WTC11 (cell line): ENCODE measurements at regions not wholly inside any gene's neighbourhood (a gene's known extent, or its start where the extent isn't known, plus 50 kb on each side); places are given as distances from the start of the nearest gene placed in this dataset.

Source experiments
- ATAC-seq: fragments of 200-7000 bp; cut with Tn5 transposase; 2 replicates; pipeline ENCODE4 v1.10.0; 2021; ENCODE audit warnings: mild to moderate bottlenecking, moderate library complexity
- CTCF ChIA-PET: fragments of 300-600 bp; sonication (Branson Sonifier 250); formaldehyde crosslinking; loops from one replicate; lab custom pipeline; 2021; ENCODE audit warnings: antibody characterized with exemption; lab: Charles Lee
- POLR2A ChIA-PET: fragments of 350-600 bp; sonication (Branson Sonifier 250); formaldehyde crosslinking; loops from one replicate; lab custom pipeline; 2021; ENCODE audit warnings: antibody characterized with exemption; lab: Charles Lee
- DNase-seq: peaks from one replicate; pipeline ENCODE4 v3.0.0; 2021; ENCODE audit warnings: low spot score
- H3K27ac Mint-ChIP-seq: 2 replicates; pipeline ENCODE4 v1.8.0; 2021; ENCODE audit warnings: mixed read lengths
- H3K27me3 Mint-ChIP-seq: 2 replicates; pipeline ENCODE4 v1.8.0; 2021; ENCODE audit warnings: low read depth, mild to moderate bottlenecking, moderate library complexity, mixed read lengths
- H3K36me3 Mint-ChIP-seq: 2 replicates; pipeline ENCODE4 v1.8.0; 2021; ENCODE audit warnings: mixed read lengths
- H3K4me1 Mint-ChIP-seq: 2 replicates; pipeline ENCODE4 v1.8.0; 2022; ENCODE audit warnings: mixed read lengths
- H3K4me3 Mint-ChIP-seq: 2 replicates; pipeline ENCODE4 v1.8.0; 2021; ENCODE audit warnings: mild to moderate bottlenecking, moderate library complexity, mixed read lengths
- H3K9me3 Mint-ChIP-seq: 2 replicates; pipeline ENCODE4 v1.8.0; 2021; ENCODE audit warnings: mixed read lengths
- ATF2 ChIP-seq: sonication (generic); formaldehyde crosslinking; IDR thresholded peaks from 2 replicates; pipeline ENCODE4 v1.8.1; 2022; ENCODE audit warnings: low read depth, missing genetic modification reagents, borderline replicate concordance
- CDX4 ChIP-seq: fragments of 250-450 bp; sonication (Bioruptor Pico); IDR thresholded peaks from 2 replicates; pipeline ENCODE4 v1.9.0; 2021; ENCODE audit warnings: moderate library complexity, mild to moderate bottlenecking, inconsistent platforms, borderline replicate concordance
- E2F4 ChIP-seq: sonication (generic); formaldehyde crosslinking; IDR thresholded peaks from 2 replicates; pipeline ENCODE4 v1.8.1; 2022; ENCODE audit warnings: low read depth, mild to moderate bottlenecking, moderate library complexity, missing genetic modification reagents, borderline replicate concordance
- E2F5 ChIP-seq: sonication (generic); formaldehyde crosslinking; IDR thresholded peaks from 2 replicates; pipeline ENCODE4 v1.8.1; 2022; ENCODE audit warnings: mild to moderate bottlenecking, moderate library complexity, missing genetic modification reagents
- ELF4 ChIP-seq: sonication (generic); formaldehyde crosslinking; IDR thresholded peaks from 2 replicates; pipeline ENCODE4 v1.8.1; 2022; ENCODE audit warnings: low read depth, mild to moderate bottlenecking, moderate library complexity, missing genetic modification reagents
- ESRRA ChIP-seq: sonication (generic); formaldehyde crosslinking; IDR thresholded peaks from 2 replicates; pipeline ENCODE4 v1.8.1; 2022; ENCODE audit warnings: mild to moderate bottlenecking, missing genetic modification reagents, borderline replicate concordance
- FOXJ3 ChIP-seq: sonication (generic); formaldehyde crosslinking; IDR thresholded peaks from 2 replicates; pipeline ENCODE4 v1.9.0; 2021; ENCODE audit warnings: missing genetic modification reagents, mild to moderate bottlenecking, borderline replicate concordance
- FOXP1 ChIP-seq: sonication (generic); formaldehyde crosslinking; IDR thresholded peaks from 2 replicates; pipeline ENCODE4 v1.8.0; 2022; ENCODE audit warnings: missing genetic modification reagents, mild to moderate bottlenecking, moderate library complexity, borderline replicate concordance
- GABPB1 ChIP-seq: sonication (generic); formaldehyde crosslinking; IDR thresholded peaks from 2 replicates; pipeline ENCODE4 v1.8.1; 2023; ENCODE audit warnings: mild to moderate bottlenecking, missing genetic modification reagents
- KAT7 ChIP-seq: sonication (generic); formaldehyde crosslinking; IDR thresholded peaks from 2 replicates; pipeline ENCODE4 v1.8.1; 2023; ENCODE audit warnings: missing genetic modification reagents, mild to moderate bottlenecking, borderline replicate concordance
- NR2C2 ChIP-seq: sonication (generic); formaldehyde crosslinking; IDR thresholded peaks from 2 replicates; pipeline ENCODE4 v1.8.0; 2022; ENCODE audit warnings: mild to moderate bottlenecking, missing genetic modification reagents
- PRRX2 ChIP-seq: fragments of 250-450 bp; sonication (Bioruptor Pico); IDR thresholded peaks from 2 replicates; pipeline ENCODE4 v1.8.0; 2021; ENCODE audit warnings: mild to moderate bottlenecking
- RELA ChIP-seq: sonication (generic); formaldehyde crosslinking; IDR thresholded peaks from 2 replicates; pipeline ENCODE4 v1.8.1; 2022; ENCODE audit warnings: missing genetic modification reagents, mild to moderate bottlenecking, borderline replicate concordance
- SMAD4 ChIP-seq: sonication (generic); formaldehyde crosslinking; IDR thresholded peaks from 2 replicates; pipeline ENCODE4 v1.8.0; 2022; ENCODE audit warnings: mild to moderate bottlenecking, missing genetic modification reagents
- TP53 ChIP-seq: sonication (generic); formaldehyde crosslinking; IDR thresholded peaks from 2 replicates; pipeline ENCODE4 v1.8.1; 2023; ENCODE audit warnings: mild to moderate bottlenecking, missing genetic modification reagents
- ZNF232 ChIP-seq: sonication (generic); formaldehyde crosslinking; IDR thresholded peaks from 2 replicates; pipeline ENCODE4 v1.8.0; 2022; ENCODE audit warnings: mild to moderate bottlenecking, missing genetic modification reagents
- ZNF263 ChIP-seq: sonication (generic); formaldehyde crosslinking; IDR thresholded peaks from 2 replicates; pipeline ENCODE4 v1.8.1; 2022; ENCODE audit warnings: low read depth, mild to moderate bottlenecking, moderate library complexity, missing genetic modification reagents
- ZNF281 ChIP-seq: sonication (generic); formaldehyde crosslinking; IDR thresholded peaks from 2 replicates; pipeline ENCODE4 v1.8.0; 2023; ENCODE audit warnings: mild to moderate bottlenecking, missing genetic modification reagents
- ZNF317 ChIP-seq: sonication (generic); formaldehyde crosslinking; IDR thresholded peaks from 2 replicates; pipeline ENCODE4 v1.8.1; 2023; ENCODE audit warnings: low read depth, mild to moderate bottlenecking, moderate library complexity, missing genetic modification reagents, borderline replicate concordance
- TF ChIP-seq, protein P1 (sequence below): sonication (generic); formaldehyde crosslinking; IDR thresholded peaks from 2 replicates; pipeline ENCODE4 v1.8.1; 2023; ENCODE audit warnings: mild to moderate bottlenecking, missing genetic modification reagents
- TF ChIP-seq, protein P2 (sequence below): sonication (generic); formaldehyde crosslinking; IDR thresholded peaks from 2 replicates; pipeline ENCODE4 v1.8.0; 2022; ENCODE audit warnings: mild to moderate bottlenecking, missing genetic modification reagents
- TF ChIP-seq, protein P3 (sequence below): sonication (generic); formaldehyde crosslinking; IDR thresholded peaks from 2 replicates; pipeline ENCODE4 v1.8.0; 2022; ENCODE audit warnings: missing genetic modification reagents
- TF ChIP-seq, protein P4 (sequence below): sonication (generic); formaldehyde crosslinking; IDR thresholded peaks from 2 replicates; pipeline ENCODE4 v1.8.1; 2023; ENCODE audit warnings: mild to moderate bottlenecking, missing genetic modification reagents, moderate library complexity

GRCh38 chr14:30045720-30046119 lies 118.1 kb upstream of the PRKD1 start:
- no peak overlapping the region for H3K4me3 Mint-ChIP-seq
- no peak overlapping the region for H3K27ac Mint-ChIP-seq
- no peak for DNase-seq
- ATAC-seq = no peak
- no peak for TF ChIP-seq GABPB1 (CRISPR knock-in tag)
- TF ChIP-seq ATF2 = no peak
- TF ChIP-seq TP53 (CRISPR knock-in tag) = no peak
- no peak for TF ChIP-seq ESRRA
- TF ChIP-seq, protein P1, sequence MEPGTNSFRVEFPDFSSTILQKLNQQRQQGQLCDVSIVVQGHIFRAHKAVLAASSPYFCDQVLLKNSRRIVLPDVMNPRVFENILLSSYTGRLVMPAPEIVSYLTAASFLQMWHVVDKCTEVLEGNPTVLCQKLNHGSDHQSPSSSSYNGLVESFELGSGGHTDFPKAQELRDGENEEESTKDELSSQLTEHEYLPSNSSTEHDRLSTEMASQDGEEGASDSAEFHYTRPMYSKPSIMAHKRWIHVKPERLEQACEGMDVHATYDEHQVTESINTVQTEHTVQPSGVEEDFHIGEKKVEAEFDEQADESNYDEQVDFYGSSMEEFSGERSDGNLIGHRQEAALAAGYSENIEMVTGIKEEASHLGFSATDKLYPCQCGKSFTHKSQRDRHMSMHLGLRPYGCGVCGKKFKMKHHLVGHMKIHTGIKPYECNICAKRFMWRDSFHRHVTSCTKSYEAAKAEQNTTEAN = no peak
- H3K27me3 Mint-ChIP-seq = no peaks in the 10 kb centered on the region
- no peaks in the 10 kb centered on the region for H3K4me1 Mint-ChIP-seq
- no peaks in the 10 kb centered on the region for H3K36me3 Mint-ChIP-seq
- H3K9me3 Mint-ChIP-seq = peaks cover 10% of the 10 kb centered on the region
- ChIA-PET CTCF (no interaction called here), POLR2A (interaction anchor here (0.6 kb wide), 1 partner anchor 146 kb away, joined by 3 read pairs; no protein-coding TSS in a partner anchor)

DNA sequence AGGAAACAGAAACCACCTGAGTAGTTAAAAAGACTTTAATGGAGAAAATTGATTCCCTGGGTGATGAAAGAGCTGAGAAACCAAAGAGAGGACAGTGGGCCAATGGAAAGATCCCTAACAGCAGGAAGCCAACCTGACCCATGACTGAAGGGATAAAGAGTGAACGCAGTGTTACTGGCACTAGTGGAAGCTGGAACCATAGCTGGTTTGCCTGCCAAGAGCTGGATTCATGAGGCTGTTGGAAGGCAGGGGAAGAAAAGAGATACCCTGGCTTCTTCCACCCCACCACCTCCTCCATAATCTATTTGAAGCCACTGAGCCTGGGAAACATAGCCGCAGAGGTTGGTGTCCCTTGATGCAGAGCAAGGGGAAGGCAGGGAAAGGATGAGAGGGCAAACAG lies 125.5 kb upstream of the PRKD1 start:
- Mint-ChIP-seq H3K4me3 (no peak overlapping the region), H3K36me3 (no peaks in the 10 kb centered on the region)
- POLR2A ChIA-PET = no interaction called here
- no peak for TF ChIP-seq CDX4 (CRISPR knock-in tag)
- TF ChIP-seq, protein P2, sequence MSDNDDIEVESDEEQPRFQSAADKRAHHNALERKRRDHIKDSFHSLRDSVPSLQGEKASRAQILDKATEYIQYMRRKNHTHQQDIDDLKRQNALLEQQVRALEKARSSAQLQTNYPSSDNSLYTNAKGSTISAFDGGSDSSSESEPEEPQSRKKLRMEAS (CRISPR knock-in tag) = no peak
- no peak for TF ChIP-seq PRRX2 (CRISPR knock-in tag)
- TF ChIP-seq ZNF263 (CRISPR knock-in tag) = no peak
- no peak for TF ChIP-seq ZNF232 (CRISPR knock-in tag)
- TF ChIP-seq KAT7 (CRISPR knock-in tag) = no peak
- TF ChIP-seq FOXP1 = no peak
- TF ChIP-seq, protein P3, sequence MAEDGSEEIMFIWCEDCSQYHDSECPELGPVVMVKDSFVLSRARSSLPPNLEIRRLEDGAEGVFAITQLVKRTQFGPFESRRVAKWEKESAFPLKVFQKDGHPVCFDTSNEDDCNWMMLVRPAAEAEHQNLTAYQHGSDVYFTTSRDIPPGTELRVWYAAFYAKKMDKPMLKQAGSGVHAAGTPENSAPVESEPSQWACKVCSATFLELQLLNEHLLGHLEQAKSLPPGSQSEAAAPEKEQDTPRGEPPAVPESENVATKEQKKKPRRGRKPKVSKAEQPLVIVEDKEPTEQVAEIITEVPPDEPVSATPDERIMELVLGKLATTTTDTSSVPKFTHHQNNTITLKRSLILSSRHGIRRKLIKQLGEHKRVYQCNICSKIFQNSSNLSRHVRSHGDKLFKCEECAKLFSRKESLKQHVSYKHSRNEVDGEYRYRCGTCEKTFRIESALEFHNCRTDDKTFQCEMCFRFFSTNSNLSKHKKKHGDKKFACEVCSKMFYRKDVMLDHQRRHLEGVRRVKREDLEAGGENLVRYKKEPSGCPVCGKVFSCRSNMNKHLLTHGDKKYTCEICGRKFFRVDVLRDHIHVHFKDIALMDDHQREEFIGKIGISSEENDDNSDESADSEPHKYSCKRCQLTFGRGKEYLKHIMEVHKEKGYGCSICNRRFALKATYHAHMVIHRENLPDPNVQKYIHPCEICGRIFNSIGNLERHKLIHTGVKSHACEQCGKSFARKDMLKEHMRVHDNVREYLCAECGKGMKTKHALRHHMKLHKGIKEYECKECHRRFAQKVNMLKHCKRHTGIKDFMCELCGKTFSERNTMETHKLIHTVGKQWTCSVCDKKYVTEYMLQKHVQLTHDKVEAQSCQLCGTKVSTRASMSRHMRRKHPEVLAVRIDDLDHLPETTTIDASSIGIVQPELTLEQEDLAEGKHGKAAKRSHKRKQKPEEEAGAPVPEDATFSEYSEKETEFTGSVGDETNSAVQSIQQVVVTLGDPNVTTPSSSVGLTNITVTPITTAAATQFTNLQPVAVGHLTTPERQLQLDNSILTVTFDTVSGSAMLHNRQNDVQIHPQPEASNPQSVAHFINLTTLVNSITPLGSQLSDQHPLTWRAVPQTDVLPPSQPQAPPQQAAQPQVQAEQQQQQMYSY (CRISPR knock-in tag) = no peak
- TF ChIP-seq RELA (CRISPR knock-in tag) = no peak
- no peak for TF ChIP-seq ELF4
- no peak for TF ChIP-seq E2F5 (CRISPR knock-in tag)
- no peak for TF ChIP-seq SMAD4 (CRISPR knock-in tag)
- TF ChIP-seq ZNF281 (CRISPR knock-in tag) = no peak
- no peak for TF ChIP-seq E2F4
- no peak for TF ChIP-seq NR2C2 (CRISPR knock-in tag)
- no peak for TF ChIP-seq GABPB1 (CRISPR knock-in tag)
- no peak for TF ChIP-seq FOXJ3 (CRISPR knock-in tag)
- TF ChIP-seq ZNF317 (CRISPR knock-in tag) = no peak
- TF ChIP-seq, protein P4, sequence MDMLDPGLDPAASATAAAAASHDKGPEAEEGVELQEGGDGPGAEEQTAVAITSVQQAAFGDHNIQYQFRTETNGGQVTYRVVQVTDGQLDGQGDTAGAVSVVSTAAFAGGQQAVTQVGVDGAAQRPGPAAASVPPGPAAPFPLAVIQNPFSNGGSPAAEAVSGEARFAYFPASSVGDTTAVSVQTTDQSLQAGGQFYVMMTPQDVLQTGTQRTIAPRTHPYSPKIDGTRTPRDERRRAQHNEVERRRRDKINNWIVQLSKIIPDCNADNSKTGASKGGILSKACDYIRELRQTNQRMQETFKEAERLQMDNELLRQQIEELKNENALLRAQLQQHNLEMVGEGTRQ = no peak

More for the DNA sequence above, 125.5 kb upstream of the PRKD1 start:
- no peak for DNase-seq
- CTCF ChIA-PET = no interaction called here
- no peaks in the 10 kb centered on the region for H3K27me3 Mint-ChIP-seq
- no peak for ATAC-seq
- H3K9me3 Mint-ChIP-seq = peaks cover 14% of the 10 kb centered on the region
- no peaks in the 10 kb centered on the region for H3K4me1 Mint-ChIP-seq
- no peak overlapping the region for H3K27ac Mint-ChIP-seq
